PC-9 (cell line): ENCODE measurements at regions not wholly inside any gene's neighbourhood (a gene's known extent, or its start where the extent isn't known, plus 50 kb on each side); places are given as distances from the start of the nearest gene placed in this dataset.

ENCODE experiments used
- BruUV-seq: library from RNA; stranded (reverse); fragments of 400-500 nt; replicated peaks from 2 replicates; lab custom pipeline; 2021; lab: Mats Ljungman, UMichigan
- CTCF ChIA-PET: fragments of 300-600 bp; sonication (Branson Sonifier 250); formaldehyde crosslinking; loops from one replicate; lab custom pipeline; 2022; ENCODE audit warnings: antibody characterized with exemption; lab: Charles Lee
- POLR2A ChIA-PET: fragments of 300-600 bp; sonication (Branson Sonifier 250); formaldehyde crosslinking; loops from one replicate; lab custom pipeline; 2022; ENCODE audit warnings: antibody characterized with exemption; ENCODE audit not compliant: unreplicated experiment; lab: Charles Lee
- DNase-seq, 2 experiments: peaks; one replicate each; pipeline versions ENCODE4 v3.0.0 to v3.0.0-alpha.2; 2015 to 2022; ENCODE audit warnings: mixed read lengths in 1 of 2
- H2AFZ ChIP-seq: fragments of 200-600 bp; sonication (generic); 2 replicates; pipeline ENCODE4 v1.8.1; 2017; ENCODE audit warnings: antibody characterized with exemption
- H3F3A ChIP-seq: fragments of 200-600 bp; sonication (generic); 2 replicates; pipeline ENCODE4 v1.8.1; 2017; ENCODE audit warnings: antibody characterized with exemption, mild to moderate bottlenecking, low read depth; ENCODE audit not compliant: insufficient read depth
- H3K27ac ChIP-seq: fragments of 200-600 bp; sonication (generic); 2 replicates; pipeline ENCODE4 v1.6.1; 2016; ENCODE audit warnings: mixed run types
- H3K27me3 ChIP-seq: fragments of 200-600 bp; sonication (generic); 2 replicates; pipeline ENCODE4 v1.6.1; 2016; ENCODE audit warnings: low read depth, mixed run types; ENCODE audit not compliant: insufficient read depth
- H3K36me3 ChIP-seq: fragments of 200-600 bp; sonication (generic); 2 replicates; pipeline ENCODE4 v1.6.1; 2016; ENCODE audit warnings: low read depth, mixed run types
- H3K4me1 ChIP-seq: fragments of 200-600 bp; sonication (generic); replicated peaks from 2 replicates; pipeline ENCODE4 v1.6.1; 2016; ENCODE audit warnings: mixed run types; ENCODE audit not compliant: insufficient read depth
- H3K4me2 ChIP-seq: fragments of 200-600 bp; sonication (generic); 2 replicates; pipeline ENCODE4 v1.6.1; 2017; ENCODE audit warnings: mixed run types
- H3K4me3 ChIP-seq: fragments of 200-600 bp; sonication (generic); 2 replicates; pipeline ENCODE4 v1.6.1; 2016; ENCODE audit warnings: mixed run types
- H3K79me2 ChIP-seq: fragments of 200-600 bp; sonication (generic); 2 replicates; pipeline ENCODE4 v1.6.1; 2017; ENCODE audit warnings: low read depth, mixed run types
- H3K9me2 ChIP-seq: fragments of 200-600 bp; sonication (generic); 2 replicates; pipeline ENCODE4 v1.8.1; 2017; ENCODE audit warnings: mild to moderate bottlenecking; ENCODE audit not compliant: insufficient read depth
- H3K9me3 ChIP-seq: fragments of 200-600 bp; sonication (generic); 2 replicates; pipeline ENCODE4 v1.8.1; 2016; ENCODE audit warnings: low read depth; ENCODE audit not compliant: insufficient read depth
- H4K20me1 ChIP-seq: fragments of 200-600 bp; sonication (generic); 2 replicates; pipeline ENCODE4 v1.8.1; 2017; ENCODE audit not compliant: insufficient read depth
- EZH2 ChIP-seq: fragments of 200-600 bp; sonication (generic); IDR thresholded peaks from 2 replicates; pipeline ENCODE4 v1.8.0; 2017; ENCODE audit warnings: antibody characterized with exemption, low read depth
- intact Hi-C: fragments of 100-400 bp; cut with micrococcal nuclease; formaldehyde crosslinking; loops from one replicate; pipeline ENCODE4 v1.10.0; 2022; ENCODE audit not compliant: unreplicated experiment
- TF ChIP-seq, protein P1 (sequence below): fragments of 200-600 bp; sonication (generic); conservative IDR thresholded peaks from 2 replicates; pipeline ENCODE4 v1.6.1; 2017; ENCODE audit warnings: mixed run types, antibody characterized with exemption, mild to moderate bottlenecking, moderate library complexity

DNA sequence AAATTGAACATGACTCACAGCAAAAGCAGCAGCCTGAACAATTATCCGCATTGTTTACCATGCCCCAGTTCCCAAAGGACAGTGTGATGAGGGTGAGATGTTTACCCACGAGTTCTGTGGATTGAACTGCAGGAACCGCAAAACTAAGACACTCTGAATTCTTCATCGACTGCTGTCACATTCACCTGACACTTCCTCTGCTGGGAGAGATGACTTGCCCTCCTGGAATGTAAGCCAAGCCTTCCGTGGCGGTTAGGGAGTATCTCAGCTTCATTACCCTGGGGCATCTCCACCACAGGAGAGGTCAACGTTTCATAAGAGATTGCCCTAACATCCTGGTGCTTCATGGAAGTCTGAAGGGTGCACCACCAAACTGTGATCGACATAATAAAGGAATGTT is 374.6 kb upstream of the ADARB2 start:
- no TSS peak for BruUV-seq
- no peak overlapping the region for H3K27ac ChIP-seq

DNA sequence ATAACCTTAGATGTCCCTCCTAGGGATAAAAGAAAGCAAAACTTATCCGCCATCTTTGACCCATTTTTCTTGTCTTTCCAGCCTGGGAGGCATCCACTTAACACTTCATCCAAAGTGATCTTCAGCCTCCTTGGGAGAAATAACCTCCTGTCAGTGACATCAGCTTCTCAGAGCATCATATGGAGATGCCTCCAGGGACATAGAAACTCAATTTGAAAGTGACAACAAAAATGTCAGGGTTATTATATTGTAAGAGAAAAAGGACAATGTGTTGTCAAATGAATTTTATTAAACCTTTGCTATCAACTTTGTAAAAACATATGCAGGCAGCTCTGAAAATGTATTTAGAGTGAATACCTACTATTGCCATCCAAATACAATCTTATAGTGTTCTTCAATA is 371.2 kb upstream of the ADARB2 start:
- Histone ChIP-seq H3K27ac (no peak overlapping the region), H3K79me2 (no peaks in the 10 kb centered on the region), H3K9me2 (no peaks in the 10 kb centered on the region), H4K20me1 (no peaks in the 10 kb centered on the region), H3K4me3 (no peak overlapping the region), H3F3A (no peaks in the 10 kb centered on the region), H3K9me3 (no peaks in the 10 kb centered on the region), H2AFZ (no peak overlapping the region), H3K36me3 (no peaks in the 10 kb centered on the region), H3K4me1 (no peaks in the 10 kb centered on the region), H3K4me2 (no peak overlapping the region), H3K27me3 (peaks cover 4% of the 10 kb centered on the region; the same call in 1 of the 2 replicates)
- no peak for TF ChIP-seq EZH2
- TF ChIP-seq, protein P1, sequence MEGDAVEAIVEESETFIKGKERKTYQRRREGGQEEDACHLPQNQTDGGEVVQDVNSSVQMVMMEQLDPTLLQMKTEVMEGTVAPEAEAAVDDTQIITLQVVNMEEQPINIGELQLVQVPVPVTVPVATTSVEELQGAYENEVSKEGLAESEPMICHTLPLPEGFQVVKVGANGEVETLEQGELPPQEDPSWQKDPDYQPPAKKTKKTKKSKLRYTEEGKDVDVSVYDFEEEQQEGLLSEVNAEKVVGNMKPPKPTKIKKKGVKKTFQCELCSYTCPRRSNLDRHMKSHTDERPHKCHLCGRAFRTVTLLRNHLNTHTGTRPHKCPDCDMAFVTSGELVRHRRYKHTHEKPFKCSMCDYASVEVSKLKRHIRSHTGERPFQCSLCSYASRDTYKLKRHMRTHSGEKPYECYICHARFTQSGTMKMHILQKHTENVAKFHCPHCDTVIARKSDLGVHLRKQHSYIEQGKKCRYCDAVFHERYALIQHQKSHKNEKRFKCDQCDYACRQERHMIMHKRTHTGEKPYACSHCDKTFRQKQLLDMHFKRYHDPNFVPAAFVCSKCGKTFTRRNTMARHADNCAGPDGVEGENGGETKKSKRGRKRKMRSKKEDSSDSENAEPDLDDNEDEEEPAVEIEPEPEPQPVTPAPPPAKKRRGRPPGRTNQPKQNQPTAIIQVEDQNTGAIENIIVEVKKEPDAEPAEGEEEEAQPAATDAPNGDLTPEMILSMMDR: no peak
- CTCF ChIA-PET: no interaction called here
- POLR2A ChIA-PET: no interaction called here
- intact Hi-C loops: no loop called here
- DNase-seq: no peak
- BruUV-seq: no TSS peak

More for the DNA sequence above, 374.6 kb upstream of the ADARB2 start:
- Histone ChIP-seq H3F3A (no peaks in the 10 kb centered on the region), H3K36me3 (no peaks in the 10 kb centered on the region), H3K79me2 (no peaks in the 10 kb centered on the region), H3K27me3 (no peaks in the 10 kb centered on the region; the same call in 1 of the 2 replicates), H2AFZ (no peak overlapping the region), H3K4me2 (no peak overlapping the region), H3K9me2 (no peaks in the 10 kb centered on the region), H4K20me1 (no peaks in the 10 kb centered on the region), H3K4me3 (no peak overlapping the region), H3K9me3 (no peaks in the 10 kb centered on the region), H3K4me1 (no peaks in the 10 kb centered on the region)
- ChIA-PET POLR2A (no interaction called here), CTCF (no interaction called here)
- intact Hi-C loops: no loop called here
- TF ChIP-seq EZH2: no peak
- DNase-seq: peak in 1 of 2 experiments; percentile 40

DNA sequence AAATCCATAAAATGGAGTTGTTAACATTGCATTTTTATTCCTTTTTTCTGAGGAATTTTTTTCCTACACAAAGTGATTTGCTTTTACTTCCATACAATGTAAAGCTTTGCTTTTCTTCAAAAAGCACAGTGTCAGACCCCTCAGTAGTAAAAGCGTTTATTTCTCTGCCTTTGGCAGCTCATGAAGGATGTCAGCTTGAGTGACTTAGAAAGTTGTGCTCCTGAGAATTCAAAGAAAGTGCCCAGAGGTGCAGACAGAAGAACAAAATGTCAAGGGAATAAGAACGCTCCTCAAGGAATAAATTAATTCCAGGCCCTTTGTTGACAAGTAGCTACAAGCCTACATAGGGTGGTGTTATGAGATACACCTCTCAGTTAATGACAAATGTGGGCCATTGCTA is 369.3 kb upstream of the ADARB2 start:
- no peak for TF ChIP-seq EZH2
- TF ChIP-seq, protein P1: no peak
- H3K27ac ChIP-seq: no peak overlapping the region
- H3K4me2 ChIP-seq: no peak overlapping the region
- no TSS peak for BruUV-seq
- ChIA-PET POLR2A (no interaction called here), CTCF (no interaction called here)
- no peak overlapping the region for H3K4me3 ChIP-seq
- H3F3A ChIP-seq: no peaks in the 10 kb centered on the region
- peaks cover 4% of the 10 kb centered on the region; the same call in 1 of the 2 replicates for H3K27me3 ChIP-seq
- H3K36me3 ChIP-seq: no peaks in the 10 kb centered on the region
- H4K20me1 ChIP-seq: no peaks in the 10 kb centered on the region
- no peak overlapping the region for H2AFZ ChIP-seq
- no peak for DNase-seq
- no peaks in the 10 kb centered on the region for H3K9me3 ChIP-seq
- no peaks in the 10 kb centered on the region for H3K9me2 ChIP-seq
- H3K4me1 ChIP-seq: no peaks in the 10 kb centered on the region
- no peaks in the 10 kb centered on the region for H3K79me2 ChIP-seq
- intact Hi-C loops: no loop called here

DNA sequence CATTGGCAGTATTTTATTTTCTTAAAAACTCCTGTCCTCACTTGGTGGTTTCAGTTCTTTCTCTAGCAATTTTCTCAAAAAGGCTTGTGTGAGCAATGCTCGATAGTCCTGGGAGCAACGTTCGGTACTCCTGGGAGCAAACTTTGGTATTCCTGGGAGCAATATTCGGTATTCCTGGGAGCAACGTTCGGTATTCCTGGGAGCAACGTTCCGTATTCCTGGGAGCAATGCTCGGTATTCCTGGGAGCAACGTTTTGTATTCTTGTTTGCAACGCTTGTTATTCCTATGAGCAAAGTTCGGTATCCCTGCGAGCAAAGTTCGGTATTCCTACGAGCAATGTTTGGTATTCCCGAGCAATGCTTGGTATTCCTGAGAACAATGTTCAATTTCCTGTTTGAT is 362.0 kb upstream of the ADARB2 start:
- TF ChIP-seq, protein P1: no peak
- TF ChIP-seq EZH2: no peak
- POLR2A ChIA-PET: no interaction called here
- no peaks in the 10 kb centered on the region for H3K79me2 ChIP-seq

More for the DNA sequence above, 362.0 kb upstream of the ADARB2 start:
- intact Hi-C loops: no loop called here
- no peak overlapping the region for H3K27ac ChIP-seq
- no peaks in the 10 kb centered on the region for H3F3A ChIP-seq
- H3K9me2 ChIP-seq: no peaks in the 10 kb centered on the region
- H3K9me3 ChIP-seq: no peaks in the 10 kb centered on the region
- CTCF ChIA-PET: no interaction called here
- no peak overlapping the region for H2AFZ ChIP-seq
- H4K20me1 ChIP-seq: no peaks in the 10 kb centered on the region
- no peaks in the 10 kb centered on the region for H3K4me1 ChIP-seq
- no peak overlapping the region for H3K4me3 ChIP-seq
- no peaks in the 10 kb centered on the region for H3K27me3 ChIP-seq
- H3K36me3 ChIP-seq: no peaks in the 10 kb centered on the region
- no TSS peak for BruUV-seq
- DNase-seq: no peak
- no peak overlapping the region for H3K4me2 ChIP-seq
